SK-N-SH treated with all-trans-retinoic acid at 6 μM for 48 hours (cell line): ENCODE measurements at regions not wholly inside any gene's neighbourhood (a gene's known extent, or its start where the extent isn't known, plus 50 kb on each side); places are given as distances from the start of the nearest gene placed in this dataset.

Experiments
- ATAC-seq: fragments of 200-7000 bp; cut with Tn5 transposase; 3 replicates; pipeline ENCODE4 v1.9.1; 2020; ENCODE audit warnings: mild to moderate bottlenecking, moderate library complexity
- ARNTL ChIP-seq: fragments of 450-650 bp; formaldehyde crosslinking; IDR thresholded peaks from 2 replicates; pipeline ENCODE4 v1.5.0; 2020; ENCODE audit warnings: low read depth, mild to moderate bottlenecking, moderate library complexity, borderline replicate concordance
- BACH2 ChIP-seq: fragments of 250-450 bp; sonication (Bioruptor Pico); IDR thresholded peaks from 2 replicates; pipeline ENCODE4 v1.9.0; 2021; ENCODE audit warnings: mild to moderate bottlenecking, borderline replicate concordance
- ESRRG ChIP-seq: fragments of 250-450 bp; sonication (Bioruptor Pico); IDR thresholded peaks from 2 replicates; pipeline ENCODE4 v1.6.1; 2021; ENCODE audit warnings: mild to moderate bottlenecking
- GLIS3 ChIP-seq: fragments of 250-450 bp; sonication (Bioruptor Pico); IDR thresholded peaks from 2 replicates; pipeline ENCODE4 v1.5.0; 2020; ENCODE audit warnings: mild to moderate bottlenecking, moderate library complexity
- ISL1 ChIP-seq: fragments of 250-450 bp; sonication (Bioruptor Pico); IDR thresholded peaks from 2 replicates; pipeline ENCODE4 v2.1.2; 2022; ENCODE audit warnings: mild to moderate bottlenecking, moderate library complexity
- OSR1 ChIP-seq: fragments of 250-450 bp; sonication (Bioruptor Pico); IDR thresholded peaks from 2 replicates; pipeline ENCODE4 v1.8.0; 2022; ENCODE audit warnings: moderate library complexity, mild to moderate bottlenecking, inconsistent platforms
- PPARA ChIP-seq: fragments of 250-450 bp; sonication (Bioruptor Pico); IDR thresholded peaks from 2 replicates; pipeline ENCODE4 v1.5.0; 2020; ENCODE audit warnings: mild to moderate bottlenecking, borderline replicate concordance
- RARB ChIP-seq: fragments of 250-450 bp; sonication (Bioruptor Pico); IDR thresholded peaks from 2 replicates; pipeline ENCODE4 v1.8.0; 2021; ENCODE audit warnings: mild to moderate bottlenecking, moderate library complexity
- SNAI2 ChIP-seq: fragments of 250-450 bp; sonication (Bioruptor Pico); IDR thresholded peaks from 2 replicates; pipeline ENCODE4 v1.5.0; 2020; ENCODE audit warnings: mild to moderate bottlenecking, moderate library complexity
- TCF4 ChIP-seq: fragments of 250-450 bp; sonication (Bioruptor Pico); IDR thresholded peaks from 2 replicates; pipeline ENCODE4 v1.8.0; 2021; ENCODE audit warnings: mild to moderate bottlenecking, moderate library complexity, borderline replicate concordance
- TOX ChIP-seq: fragments of 250-450 bp; sonication (Bioruptor Pico); IDR thresholded peaks from 2 replicates; pipeline ENCODE4 v1.8.0; 2021; ENCODE audit warnings: mild to moderate bottlenecking, moderate library complexity, borderline replicate concordance
- TSHZ2 ChIP-seq: fragments of 250-450 bp; sonication (Bioruptor Pico); IDR thresholded peaks from 2 replicates; pipeline ENCODE4 v1.5.0; 2020; ENCODE audit warnings: mild to moderate bottlenecking, moderate library complexity
- ZC3H10 ChIP-seq: fragments of 250-450 bp; sonication (Bioruptor Pico); IDR thresholded peaks from 2 replicates; pipeline ENCODE4 v1.5.1; 2021; ENCODE audit warnings: mild to moderate bottlenecking, moderate library complexity
- ZFP3 ChIP-seq: fragments of 250-450 bp; sonication (Bioruptor Pico); IDR thresholded peaks from 2 replicates; pipeline ENCODE4 v1.5.0; 2020; ENCODE audit warnings: mild to moderate bottlenecking, moderate library complexity
- ZFP30 ChIP-seq: fragments of 450-650 bp; formaldehyde crosslinking; IDR thresholded peaks from 2 replicates; pipeline ENCODE4 v1.5.0; 2022; ENCODE audit warnings: mild to moderate bottlenecking, moderate library complexity
- ZNF565 ChIP-seq: fragments of 450-650 bp; formaldehyde crosslinking; conservative IDR thresholded peaks from 2 replicates; pipeline ENCODE4 v1.5.0; 2020; ENCODE audit warnings: low read depth, mild to moderate bottlenecking, moderate library complexity
- ZNF70 ChIP-seq: fragments of 450-650 bp; formaldehyde crosslinking; IDR thresholded peaks from 2 replicates; pipeline ENCODE4 v1.5.0; 2020; ENCODE audit warnings: mild to moderate bottlenecking, moderate library complexity
- ZNF8 ChIP-seq: fragments of 450-650 bp; formaldehyde crosslinking; IDR thresholded peaks from 2 replicates; pipeline ENCODE4 v1.5.0; 2020; ENCODE audit warnings: mild to moderate bottlenecking, moderate library complexity
- TF ChIP-seq, protein P1 (sequence below): fragments of 250-450 bp; sonication (Bioruptor Pico); IDR thresholded peaks from 2 replicates; pipeline ENCODE4 v1.8.0; 2021; ENCODE audit warnings: low read depth, mild to moderate bottlenecking, moderate library complexity, borderline replicate concordance
- TF ChIP-seq, protein P2 (sequence below): fragments of 250-450 bp; sonication (Bioruptor Pico); IDR thresholded peaks from 2 replicates; pipeline ENCODE4 v1.5.1; 2020; ENCODE audit warnings: low read depth, mild to moderate bottlenecking, moderate library complexity
- TF ChIP-seq, protein P3 (sequence below): fragments of 250-450 bp; sonication (Bioruptor Pico); IDR thresholded peaks from 2 replicates; pipeline ENCODE4 v1.5.1; 2021; ENCODE audit warnings: mild to moderate bottlenecking, moderate library complexity

GRCh38 chr1:54487571-54488050 lies 60.4 kb upstream of the ACOT11 start:
- TF ChIP-seq ZC3H10 (CRISPR knock-in tag) = no peak
- no peak for TF ChIP-seq BACH2 (CRISPR knock-in tag)
- TF ChIP-seq OSR1 (CRISPR knock-in tag) = no peak
- TF ChIP-seq TCF4 (CRISPR knock-in tag) = no peak
- TF ChIP-seq, protein P1, sequence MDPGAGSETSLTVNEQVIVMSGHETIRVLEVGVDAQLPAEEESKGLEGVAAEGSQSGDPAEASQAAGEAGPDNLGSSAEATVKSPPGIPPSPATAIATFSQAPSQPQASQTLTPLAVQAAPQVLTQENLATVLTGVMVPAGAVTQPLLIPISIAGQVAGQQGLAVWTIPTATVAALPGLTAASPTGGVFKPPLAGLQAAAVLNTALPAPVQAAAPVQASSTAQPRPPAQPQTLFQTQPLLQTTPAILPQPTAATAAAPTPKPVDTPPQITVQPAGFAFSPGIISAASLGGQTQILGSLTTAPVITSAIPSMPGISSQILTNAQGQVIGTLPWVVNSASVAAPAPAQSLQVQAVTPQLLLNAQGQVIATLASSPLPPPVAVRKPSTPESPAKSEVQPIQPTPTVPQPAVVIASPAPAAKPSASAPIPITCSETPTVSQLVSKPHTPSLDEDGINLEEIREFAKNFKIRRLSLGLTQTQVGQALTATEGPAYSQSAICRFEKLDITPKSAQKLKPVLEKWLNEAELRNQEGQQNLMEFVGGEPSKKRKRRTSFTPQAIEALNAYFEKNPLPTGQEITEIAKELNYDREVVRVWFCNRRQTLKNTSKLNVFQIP = no peak
- TF ChIP-seq TSHZ2 (CRISPR knock-in tag) = no peak
- no peak for TF ChIP-seq GLIS3
- no peak for TF ChIP-seq PPARA
- no peak for TF ChIP-seq ZFP30
- TF ChIP-seq RARB (CRISPR knock-in tag) = no peak
- TF ChIP-seq ZNF565 (CRISPR knock-in tag) = no peak
- TF ChIP-seq ZFP3 (CRISPR knock-in tag) = no peak
- no peak for TF ChIP-seq ZNF70
- no peak for TF ChIP-seq ESRRG
- no peak for TF ChIP-seq TOX
- no peak for TF ChIP-seq SNAI2 (CRISPR knock-in tag)
- no peak for TF ChIP-seq ZNF8 (CRISPR knock-in tag)
- ATAC-seq = no peak

DNA sequence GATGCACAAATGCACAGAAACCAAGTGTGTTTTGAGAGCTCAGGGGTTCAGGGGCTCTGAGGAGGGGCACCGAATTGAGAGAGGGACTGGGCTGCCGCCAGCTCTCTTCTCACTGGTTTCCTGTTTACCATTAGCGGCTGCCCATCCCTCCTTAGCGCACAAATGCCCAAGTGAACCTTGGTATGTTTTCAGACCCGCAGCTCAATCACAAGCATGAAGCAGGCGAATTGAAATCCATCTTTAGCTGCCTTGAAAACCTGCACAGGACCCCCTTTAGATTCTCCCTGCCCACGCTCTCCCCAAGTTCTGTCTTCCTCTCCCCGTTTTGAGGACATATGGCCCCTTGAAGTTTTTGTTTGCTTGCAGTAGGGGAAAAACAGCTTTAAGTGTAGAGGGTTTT lies 61.1 kb upstream of the ACOT11 start:
- no peak for TF ChIP-seq ZFP30
- TF ChIP-seq, protein P1 = no peak
- no peak for TF ChIP-seq ISL1 (CRISPR knock-in tag)
- TF ChIP-seq, protein P2, sequence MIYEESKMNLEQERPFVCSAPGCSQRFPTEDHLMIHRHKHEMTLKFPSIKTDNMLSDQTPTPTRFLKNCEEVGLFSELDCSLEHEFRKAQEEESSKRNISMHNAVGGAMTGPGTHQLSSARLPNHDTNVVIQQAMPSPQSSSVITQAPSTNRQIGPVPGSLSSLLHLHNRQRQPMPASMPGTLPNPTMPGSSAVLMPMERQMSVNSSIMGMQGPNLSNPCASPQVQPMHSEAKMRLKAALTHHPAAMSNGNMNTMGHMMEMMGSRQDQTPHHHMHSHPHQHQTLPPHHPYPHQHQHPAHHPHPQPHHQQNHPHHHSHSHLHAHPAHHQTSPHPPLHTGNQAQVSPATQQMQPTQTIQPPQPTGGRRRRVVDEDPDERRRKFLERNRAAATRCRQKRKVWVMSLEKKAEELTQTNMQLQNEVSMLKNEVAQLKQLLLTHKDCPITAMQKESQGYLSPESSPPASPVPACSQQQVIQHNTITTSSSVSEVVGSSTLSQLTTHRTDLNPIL (CRISPR knock-in tag) = no peak
- no peak for TF ChIP-seq ZNF70
- TF ChIP-seq TOX = no peak
- TF ChIP-seq, protein P3, sequence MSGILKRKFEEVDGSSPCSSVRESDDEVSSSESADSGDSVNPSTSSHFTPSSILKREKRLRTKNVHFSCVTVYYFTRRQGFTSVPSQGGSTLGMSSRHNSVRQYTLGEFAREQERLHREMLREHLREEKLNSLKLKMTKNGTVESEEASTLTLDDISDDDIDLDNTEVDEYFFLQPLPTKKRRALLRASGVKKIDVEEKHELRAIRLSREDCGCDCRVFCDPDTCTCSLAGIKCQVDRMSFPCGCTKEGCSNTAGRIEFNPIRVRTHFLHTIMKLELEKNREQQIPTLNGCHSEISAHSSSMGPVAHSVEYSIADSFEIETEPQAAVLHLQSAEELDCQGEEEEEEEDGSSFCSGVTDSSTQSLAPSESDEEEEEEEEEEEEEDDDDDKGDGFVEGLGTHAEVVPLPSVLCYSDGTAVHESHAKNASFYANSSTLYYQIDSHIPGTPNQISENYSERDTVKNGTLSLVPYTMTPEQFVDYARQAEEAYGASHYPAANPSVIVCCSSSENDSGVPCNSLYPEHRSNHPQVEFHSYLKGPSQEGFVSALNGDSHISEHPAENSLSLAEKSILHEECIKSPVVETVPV (CRISPR knock-in tag) = no peak
- TF ChIP-seq ARNTL (CRISPR knock-in tag) = no peak
- ATAC-seq = no peak

GRCh38 chr1:54485416-54485815 lies 62.6 kb upstream of the ACOT11 start:
- no peak for ATAC-seq

More at GRCh38 chr1:54485416-54485815, 62.6 kb upstream of the ACOT11 start:
- TF ChIP-seq OSR1 (CRISPR knock-in tag) (no peak), ESRRG (no peak), ISL1 (CRISPR knock-in tag) (no peak), TOX (no peak), TSHZ2 (CRISPR knock-in tag) (no peak), ZNF565 (CRISPR knock-in tag) (no peak)
- TF ChIP-seq, protein P3 (CRISPR knock-in tag) = no peak
- TF ChIP-seq, all 23 proteins: peak for 0
